ENCODE measurements at regions not wholly inside any gene's neighbourhood (a gene's known extent, or its start where the extent isn't known, plus 50 kb on each side); places are given as distances from the start of the nearest gene placed in this dataset.

- no peaks in the 10 kb centered on the region for H3K36me3 ChIP-seq (ENCODE audit: control insufficient read depth in 2 of 4, insufficient read depth in 4 of 4, low read length in 3 of 4)
- H4K5ac ChIP-seq (ENCODE audit: insufficient read length, low read depth, low read length): no peak overlapping the region
- no peak overlapping the region for H3K4ac ChIP-seq (replicated peaks; ENCODE audit: insufficient read length, low read depth, low read length)
- H4K8ac ChIP-seq (ENCODE audit: extremely low read depth, insufficient read depth, low read length): no peak overlapping the region
- no peak for FAIRE-seq
- ChIA-PET POLR2A (ENCODE audit: partially characterized antibody) (no interaction called here), CTCF (ENCODE audit: partially characterized antibody) (no interaction called here)
- H3K79me2 ChIP-seq (ENCODE audit: control insufficient read depth in 1 of 2, insufficient read depth in 2 of 2, low read length in 2 of 2): no peaks in the 10 kb centered on the region
- no peaks in the 10 kb centered on the region for H3K23me2 ChIP-seq (ENCODE audit: low read depth, low read length)
- TF ChIP-seq CTBP2 (IDR thresholded peaks at IDR 0.05; ENCODE audit: borderline replicate concordance, insufficient read depth, insufficient read length, low read length) (no peak), TAF1 (IDR thresholded peaks at IDR 0.05; ENCODE audit: low read depth, low read length) (no peak), HDAC2 (IDR thresholded peaks at IDR 0.05; ENCODE audit: borderline replicate concordance in 1 of 2, low read depth in 2 of 2, low read length in 2 of 2) (no peak), JUN (IDR thresholded peaks at IDR 0.05; ENCODE audit: low read depth, low read length) (no peak), USF2 (IDR thresholded peaks at IDR 0.05; ENCODE audit: low read length) (no peak), POU5F1 (IDR thresholded peaks at IDR 0.05; ENCODE audit: low read depth, low read length) (no peak), CBX8 (IDR thresholded peaks at IDR 0.05; ENCODE audit: borderline replicate concordance, low read depth, low read length) (no peak), EGR1 (IDR thresholded peaks at IDR 0.05; ENCODE audit: borderline replicate concordance, low read depth, low read length) (no peak), NANOG (IDR thresholded peaks at IDR 0.05; ENCODE audit: insufficient read depth, low read depth, low read length, poor library complexity, severe bottlenecking) (no peak)
- TF ChIP-seq, protein P1, sequence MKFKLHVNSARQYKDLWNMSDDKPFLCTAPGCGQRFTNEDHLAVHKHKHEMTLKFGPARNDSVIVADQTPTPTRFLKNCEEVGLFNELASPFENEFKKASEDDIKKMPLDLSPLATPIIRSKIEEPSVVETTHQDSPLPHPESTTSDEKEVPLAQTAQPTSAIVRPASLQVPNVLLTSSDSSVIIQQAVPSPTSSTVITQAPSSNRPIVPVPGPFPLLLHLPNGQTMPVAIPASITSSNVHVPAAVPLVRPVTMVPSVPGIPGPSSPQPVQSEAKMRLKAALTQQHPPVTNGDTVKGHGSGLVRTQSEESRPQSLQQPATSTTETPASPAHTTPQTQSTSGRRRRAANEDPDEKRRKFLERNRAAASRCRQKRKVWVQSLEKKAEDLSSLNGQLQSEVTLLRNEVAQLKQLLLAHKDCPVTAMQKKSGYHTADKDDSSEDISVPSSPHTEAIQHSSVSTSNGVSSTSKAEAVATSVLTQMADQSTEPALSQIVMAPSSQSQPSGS (IDR thresholded peaks at IDR 0.05; ENCODE audit: low read length): no peak
- no peak overlapping the region for H3K56ac ChIP-seq (replicated peaks; ENCODE audit: insufficient read length, low read depth, low read length)
- no peaks in the 10 kb centered on the region for H4K20me1 ChIP-seq (replicated peaks in 1 of 2; ENCODE audit: control insufficient read depth in 1 of 2, insufficient read depth in 2 of 2, low read length in 2 of 2)
- no peak overlapping the region for H2AFZ ChIP-seq (ENCODE audit: low read length)
- no peak overlapping the region for H3K23ac ChIP-seq (ENCODE audit: insufficient read length)
- no peaks in the 10 kb centered on the region for H3K27me3 ChIP-seq (replicated peaks in 1 of 4; ENCODE audit: control insufficient read depth in 3 of 4, extremely low read depth in 1 of 4, insufficient read depth in 3 of 4, low read length in 3 of 4)
- no peak overlapping the region for H3K4me3 ChIP-seq (ENCODE audit: extremely low read depth in 1 of 4, insufficient read depth in 2 of 4, low read depth in 3 of 4, low read length in 4 of 4)
- H3K4me1 ChIP-seq (replicated peaks in 1 of 4; ENCODE audit: control insufficient read depth in 3 of 4, insufficient read depth in 4 of 4, low read length in 3 of 4): no peaks in the 10 kb centered on the region
- H2BK5ac ChIP-seq (ENCODE audit: low read depth, low read length): no peak overlapping the region
- H3K4me2 ChIP-seq (ENCODE audit: insufficient read depth in 1 of 2, low read depth in 2 of 2, low read length in 2 of 2): no peak overlapping the region
- no peak overlapping the region for H4K91ac ChIP-seq (replicated peaks; ENCODE audit: insufficient read length, low read length)
- H3K9ac ChIP-seq (replicated peaks in 1 of 4; ENCODE audit: extremely low read depth in 1 of 4, low read depth in 3 of 4, low read length in 3 of 4): no peak overlapping the region
- no peak overlapping the region for H2BK120ac ChIP-seq (replicated peaks; ENCODE audit: low read depth, low read length)
- H2BK12ac ChIP-seq (ENCODE audit: low read depth, low read length): no peak overlapping the region
- no peak overlapping the region for H2AK5ac ChIP-seq (ENCODE audit: low read depth, low read length)
- no peak overlapping the region for H2BK15ac ChIP-seq (ENCODE audit: low read length)
- no peak overlapping the region for H3K27ac ChIP-seq (ENCODE audit: low read depth, low read length)
- H3K79me1 ChIP-seq (ENCODE audit: low read depth, low read length): no peaks in the 10 kb centered on the region
- H2BK20ac ChIP-seq (ENCODE audit: low read length): no peak overlapping the region
- 96% methylated on average over 1 of the region's 1 CpG; no CpG with 5 or more reads in 1 of the 2 experiments for WGBS, 2 experiments (ENCODE audit: extremely low coverage in 1 of 2, insufficient coverage in 1 of 2, insufficient read length in 1 of 2, insufficient replicate concordance in 2 of 2, low coverage in 1 of 2, low lambda C conversion rate in 2 of 2, missing lambda C conversion rate in 1 of 2)
- H3K14ac ChIP-seq (ENCODE audit: insufficient read length): no peak overlapping the region
- H3K18ac ChIP-seq (ENCODE audit: extremely low read depth, low read length): no peak overlapping the region
- no peak for DNase-seq (ENCODE audit: low read depth in 1 of 2, low spot score in 2 of 2)
- H3K9me3 ChIP-seq (ENCODE audit: insufficient read depth in 2 of 2, low read depth in 1 of 2, low read length in 1 of 2): no peaks in the 10 kb centered on the region
Measured at GRCh38 chr5:98330871-98331270, 442.6 kb upstream of the RGMB start.

Data from H1 (cell line).